ENCODE measurements at regions not wholly inside any gene's neighbourhood (a gene's known extent, or its start where the extent isn't known, plus 50 kb on each side); places are given as distances from the start of the nearest gene placed in this dataset.

DNA sequence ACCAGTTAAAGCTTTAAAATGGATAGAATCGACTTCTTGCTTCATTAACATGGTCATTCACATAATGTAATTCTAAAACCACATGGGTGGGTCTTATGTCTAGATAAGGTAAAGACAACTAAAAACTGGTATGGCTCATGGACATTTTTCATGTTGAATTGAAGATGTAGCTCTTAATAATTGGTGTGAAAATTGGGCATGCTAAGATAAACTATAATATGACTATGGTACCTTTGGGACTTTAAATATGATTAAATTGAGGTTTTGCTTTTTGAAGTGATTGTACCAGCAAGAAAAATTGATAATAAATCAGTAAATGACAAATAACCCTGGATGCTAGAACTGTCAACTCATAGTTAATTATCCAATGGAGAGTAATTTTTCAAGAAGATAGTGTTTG is 710.7 kb upstream of the PTPRD start:
- POLR2A ChIA-PET, result no interaction called here
- CTCF ChIA-PET, result no interaction called here

DNA sequence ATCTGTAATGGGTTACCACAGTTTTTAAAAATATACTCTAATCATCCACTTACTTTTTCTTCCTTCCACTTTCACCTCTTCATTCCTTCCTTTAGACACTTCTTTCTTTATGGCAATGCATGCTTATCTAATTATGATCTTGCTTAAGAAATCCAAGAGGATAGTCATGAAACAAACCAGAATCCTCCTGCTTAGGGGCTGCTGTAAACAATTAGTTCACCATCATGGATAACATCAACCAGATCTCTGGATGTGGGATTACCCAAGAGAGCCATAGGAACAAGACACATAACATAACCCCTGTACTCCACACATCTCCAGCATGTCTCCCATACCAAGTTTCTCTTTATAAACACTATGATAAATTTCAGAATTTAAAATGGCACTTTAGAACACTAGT is 713.4 kb upstream of the PTPRD start:
- DNase-seq (ENCODE audit: low read depth, low spot score), result no peak
- ChIA-PET POLR2A (no interaction called here), CTCF (no interaction called here)
- H3K4me3 ChIP-seq (ENCODE audit: low read depth, low read length), result no peak overlapping the region
- TF ChIP-seq, protein P1, sequence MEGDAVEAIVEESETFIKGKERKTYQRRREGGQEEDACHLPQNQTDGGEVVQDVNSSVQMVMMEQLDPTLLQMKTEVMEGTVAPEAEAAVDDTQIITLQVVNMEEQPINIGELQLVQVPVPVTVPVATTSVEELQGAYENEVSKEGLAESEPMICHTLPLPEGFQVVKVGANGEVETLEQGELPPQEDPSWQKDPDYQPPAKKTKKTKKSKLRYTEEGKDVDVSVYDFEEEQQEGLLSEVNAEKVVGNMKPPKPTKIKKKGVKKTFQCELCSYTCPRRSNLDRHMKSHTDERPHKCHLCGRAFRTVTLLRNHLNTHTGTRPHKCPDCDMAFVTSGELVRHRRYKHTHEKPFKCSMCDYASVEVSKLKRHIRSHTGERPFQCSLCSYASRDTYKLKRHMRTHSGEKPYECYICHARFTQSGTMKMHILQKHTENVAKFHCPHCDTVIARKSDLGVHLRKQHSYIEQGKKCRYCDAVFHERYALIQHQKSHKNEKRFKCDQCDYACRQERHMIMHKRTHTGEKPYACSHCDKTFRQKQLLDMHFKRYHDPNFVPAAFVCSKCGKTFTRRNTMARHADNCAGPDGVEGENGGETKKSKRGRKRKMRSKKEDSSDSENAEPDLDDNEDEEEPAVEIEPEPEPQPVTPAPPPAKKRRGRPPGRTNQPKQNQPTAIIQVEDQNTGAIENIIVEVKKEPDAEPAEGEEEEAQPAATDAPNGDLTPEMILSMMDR (IDR thresholded peaks at IDR 0.05; ENCODE audit: insufficient read depth, low read length, missing control alignments), result no peak

More for the DNA sequence above, 710.7 kb upstream of the PTPRD start:
- no peak overlapping the region for H3K4me3 ChIP-seq (ENCODE audit: low read depth, low read length)
- no peak for DNase-seq (ENCODE audit: low read depth, low spot score)
- TF ChIP-seq, protein P1 (IDR thresholded peaks at IDR 0.05; ENCODE audit: insufficient read depth, low read length, missing control alignments), result no peak

DNA sequence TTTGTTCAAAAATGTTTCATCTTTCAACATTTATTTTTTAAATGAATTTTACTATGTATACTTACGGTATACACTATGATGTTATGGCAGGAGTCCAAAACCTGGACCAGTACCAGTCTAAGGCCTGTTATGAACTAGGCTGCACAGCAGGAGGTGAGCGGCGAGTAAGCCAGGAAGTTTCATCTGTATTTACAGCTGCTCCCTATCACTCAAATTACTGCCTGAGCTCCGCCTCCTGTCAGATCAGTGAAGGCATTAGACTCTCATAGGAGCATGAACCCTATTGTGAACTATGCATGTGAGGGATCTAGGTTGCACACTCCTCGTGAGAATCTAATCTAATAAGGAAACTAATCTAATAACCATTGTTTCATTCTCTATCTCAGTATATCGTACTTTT is 715.5 kb upstream of the PTPRD start:
- TF ChIP-seq, protein P1 (IDR thresholded peaks at IDR 0.05; ENCODE audit: insufficient read depth, low read length, missing control alignments), result no peak
- no peak for DNase-seq (ENCODE audit: low read depth, low spot score)
- ChIA-PET CTCF (no interaction called here), POLR2A (no interaction called here)
- no peak overlapping the region for H3K4me3 ChIP-seq (ENCODE audit: low read depth, low read length)

DNA sequence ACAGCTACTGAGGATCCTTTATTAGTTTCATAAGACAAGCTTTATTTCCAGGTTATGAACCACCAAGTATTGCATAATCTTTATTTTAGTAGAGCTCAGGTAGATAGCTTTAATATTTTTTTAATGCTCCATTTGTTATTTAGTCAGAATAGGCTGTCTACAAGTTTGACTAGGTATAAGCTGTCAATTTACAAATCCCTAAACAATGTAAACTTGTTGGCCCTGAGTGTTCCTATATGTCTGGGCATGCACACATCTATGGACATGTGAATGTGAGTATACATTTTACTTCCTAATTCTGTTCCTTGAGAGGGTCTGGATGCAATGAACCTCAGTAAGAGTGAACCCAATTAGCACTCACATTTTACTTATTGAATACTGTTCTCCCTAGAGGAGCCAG is 722.2 kb upstream of the PTPRD start:
- TF ChIP-seq, protein P1 (IDR thresholded peaks at IDR 0.05; ENCODE audit: insufficient read depth, low read length, missing control alignments), result no peak
- H3K4me3 ChIP-seq (ENCODE audit: low read depth, low read length), result no peak overlapping the region
- ChIA-PET CTCF (no interaction called here), POLR2A (no interaction called here)
- DNase-seq (ENCODE audit: low read depth, low spot score), result no peak

DNA sequence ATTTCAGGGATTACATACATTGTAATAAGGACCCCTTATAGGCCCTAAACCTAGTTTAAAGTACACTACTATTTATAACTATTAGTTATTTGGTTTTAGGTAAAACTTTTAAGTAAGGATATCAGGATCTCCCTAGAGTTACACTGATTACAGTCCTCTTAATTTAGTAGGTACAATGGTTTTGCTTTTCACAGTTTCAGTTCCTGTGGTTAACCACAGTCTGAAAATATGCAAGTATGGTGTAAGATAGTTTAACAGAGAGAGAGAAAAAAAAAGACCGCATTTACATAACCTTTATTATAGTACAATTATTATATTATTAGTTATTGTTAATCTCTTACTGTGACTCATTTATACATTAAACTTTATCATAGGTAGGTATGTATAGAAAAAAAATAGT is 725.3 kb upstream of the PTPRD start:
- no peak overlapping the region for H3K4me3 ChIP-seq (ENCODE audit: low read depth, low read length)
- POLR2A ChIA-PET, result no interaction called here

DNA sequence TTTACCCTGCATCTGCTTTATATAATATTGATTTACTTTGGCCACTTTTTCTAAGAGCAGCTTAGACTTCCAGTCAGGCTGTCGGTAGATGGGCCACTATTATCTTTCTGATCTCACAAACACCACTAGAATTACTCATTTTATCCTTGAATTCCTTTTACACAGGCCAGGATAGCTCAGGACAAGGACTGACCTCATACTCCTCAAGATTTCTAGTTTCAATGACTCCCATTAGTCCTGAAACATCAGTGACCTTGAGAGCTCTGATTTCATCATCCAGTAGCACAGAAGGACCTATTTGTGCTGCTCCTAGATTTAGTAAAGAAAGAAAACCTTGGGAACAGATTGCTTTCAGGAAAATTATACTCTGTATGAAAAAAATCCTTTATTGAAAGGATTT is 727.9 kb upstream of the PTPRD start:
- no peak for DNase-seq (ENCODE audit: low read depth, low spot score)
- TF ChIP-seq, protein P1 (IDR thresholded peaks at IDR 0.05; ENCODE audit: insufficient read depth, low read length, missing control alignments), result no peak
- no peak overlapping the region for H3K4me3 ChIP-seq (ENCODE audit: low read depth, low read length)
- ChIA-PET CTCF (no interaction called here), POLR2A (no interaction called here)

More for the DNA sequence above, 725.3 kb upstream of the PTPRD start:
- CTCF ChIA-PET, result no interaction called here
- TF ChIP-seq, protein P1 (IDR thresholded peaks at IDR 0.05; ENCODE audit: insufficient read depth, low read length, missing control alignments), result no peak
- DNase-seq (ENCODE audit: low read depth, low spot score), result no peak

All from AG04449 (cell line).